A172 (cell line): ENCODE measurements at regions not wholly inside any gene's neighbourhood (a gene's known extent, or its start where the extent isn't known, plus 50 kb on each side); places are given as distances from the start of the nearest gene placed in this dataset.

Source experiments
- DNase-seq: peaks from one replicate; pipeline ENCODE4 v3.0.0-alpha.2; 2015; ENCODE audit warnings: low spot score

DNA sequence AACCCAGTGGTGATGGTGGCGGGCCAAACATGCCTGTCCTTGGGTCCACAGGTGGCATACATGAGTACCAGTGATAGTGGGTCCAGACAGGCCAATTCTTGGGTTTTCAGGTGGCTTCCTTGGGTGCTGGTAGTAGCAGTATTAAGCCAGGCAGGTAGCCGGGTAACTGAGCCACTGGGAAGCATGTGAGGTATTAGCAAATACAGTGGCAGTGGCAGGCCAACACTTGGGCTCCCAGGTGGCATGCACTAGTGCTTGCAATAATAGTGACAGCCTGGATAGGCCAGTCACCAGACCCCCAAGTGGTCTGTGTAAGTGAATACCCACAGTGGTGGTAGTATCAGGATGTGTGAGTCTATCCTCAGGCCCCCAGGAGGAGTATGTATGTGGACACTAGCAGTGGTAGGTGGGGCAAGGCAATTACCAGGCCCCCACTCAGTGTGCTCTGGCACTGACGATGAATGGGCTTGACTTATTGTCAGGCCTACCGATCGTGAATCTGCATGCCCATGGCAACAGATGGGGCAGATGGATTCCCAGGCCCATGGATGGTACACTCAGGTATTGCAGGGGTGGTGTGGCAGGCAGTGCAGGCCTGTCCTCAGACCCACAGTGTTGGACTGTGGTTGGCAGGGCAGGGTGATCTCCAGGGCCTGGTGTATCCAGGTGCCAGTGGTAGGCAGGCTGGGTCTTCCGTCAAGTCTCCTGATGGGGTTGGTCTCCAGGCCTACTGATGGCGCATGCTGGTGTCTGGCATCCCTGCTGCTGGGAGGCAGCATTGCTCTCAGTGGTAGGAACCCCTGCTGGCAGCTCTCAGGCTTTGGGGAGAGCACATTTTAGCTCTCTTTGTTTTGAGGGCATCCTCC lies 840.7 kb downstream of the FAM181B start:
- DNase-seq = no peak

DNA sequence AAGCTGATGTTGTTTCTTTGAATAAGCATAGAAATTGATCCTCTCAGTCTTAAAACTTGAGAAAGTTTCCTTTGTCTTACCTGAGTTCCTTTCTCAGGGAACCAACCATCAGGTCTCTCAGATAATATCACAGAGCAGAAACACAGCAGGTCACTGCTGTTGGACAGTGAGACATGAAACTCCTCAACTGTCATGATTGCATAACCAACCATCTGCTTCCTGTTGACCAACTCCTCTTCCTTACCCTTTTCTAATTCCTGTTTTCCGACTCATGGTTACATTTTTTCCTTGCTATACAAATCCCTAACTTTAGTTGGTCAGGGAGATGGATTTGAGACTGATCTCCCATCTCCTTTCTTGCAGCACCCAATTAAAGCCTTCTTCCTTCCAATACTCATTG lies 845.3 kb downstream of the FAM181B start:
- DNase-seq = no peak

DNA sequence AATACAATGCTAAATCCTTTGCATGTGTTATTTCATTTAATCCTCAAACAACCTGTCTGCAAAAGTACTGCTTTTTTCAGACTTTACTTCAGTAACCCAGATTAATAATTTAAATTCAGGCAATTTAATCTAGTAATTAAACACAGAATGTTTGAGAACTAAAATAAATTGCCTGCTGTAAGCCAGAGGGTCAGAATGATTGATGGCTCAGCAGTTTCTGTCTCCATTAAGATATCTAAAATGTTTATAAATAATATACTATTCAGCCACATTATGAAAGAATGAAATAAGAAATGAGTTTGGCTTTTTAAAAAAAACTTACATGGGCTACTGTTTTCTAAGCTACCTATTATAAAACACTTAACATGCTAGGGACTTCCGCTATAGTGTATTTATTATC lies 846.0 kb downstream of the FAM181B start:
- no peak for DNase-seq

DNA sequence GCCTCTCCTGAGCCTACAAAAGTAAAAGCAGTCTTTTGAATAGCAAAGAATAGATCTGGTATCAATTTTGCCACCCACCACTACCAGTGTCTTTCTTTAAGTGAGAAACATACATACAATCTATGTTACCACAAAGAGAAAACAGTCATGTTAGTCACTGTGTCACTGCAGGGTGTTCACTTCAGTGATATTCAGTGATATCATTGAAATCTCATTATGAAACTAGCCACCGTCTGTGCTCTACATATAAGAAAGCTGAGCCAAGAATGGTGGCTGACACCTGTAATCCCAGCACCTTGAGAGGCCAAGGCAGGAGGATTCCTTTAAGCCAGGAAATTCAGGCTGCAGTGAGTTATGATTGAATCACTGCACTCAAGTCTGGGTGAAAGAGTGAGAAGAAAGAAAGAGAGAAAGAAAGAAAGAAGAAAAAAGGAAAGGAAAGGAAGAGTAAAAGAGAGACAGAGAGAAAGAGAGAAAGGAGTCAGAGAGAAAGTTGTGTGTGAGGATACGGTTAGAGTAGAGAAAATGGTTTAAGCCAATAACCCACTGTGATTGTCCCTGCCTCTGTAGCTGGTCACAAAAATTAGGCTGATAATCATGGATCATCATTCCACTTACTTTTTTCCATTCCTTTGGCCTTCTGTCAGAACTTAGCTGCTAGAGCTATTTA lies 847.1 kb downstream of the FAM181B start:
- DNase-seq = no peak

DNA sequence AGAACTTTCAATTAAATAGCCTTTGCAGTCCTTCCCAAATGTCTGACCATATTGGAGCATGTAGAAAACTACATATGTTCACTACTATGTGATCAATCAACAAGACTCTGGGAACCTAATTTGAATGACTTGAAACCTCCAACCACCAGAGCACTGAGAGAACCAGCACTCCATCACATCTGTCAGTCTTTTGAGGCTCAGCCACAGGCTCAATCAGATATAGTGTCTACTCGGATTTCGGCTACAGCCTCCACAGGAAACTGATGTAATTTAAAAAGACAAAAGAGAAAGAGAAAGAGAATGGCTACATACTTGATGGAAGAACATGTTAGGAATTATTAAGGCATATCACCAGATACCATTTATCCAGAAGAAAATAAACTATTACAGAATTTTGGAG lies 859.0 kb downstream of the FAM181B start:
- no peak for DNase-seq

DNA sequence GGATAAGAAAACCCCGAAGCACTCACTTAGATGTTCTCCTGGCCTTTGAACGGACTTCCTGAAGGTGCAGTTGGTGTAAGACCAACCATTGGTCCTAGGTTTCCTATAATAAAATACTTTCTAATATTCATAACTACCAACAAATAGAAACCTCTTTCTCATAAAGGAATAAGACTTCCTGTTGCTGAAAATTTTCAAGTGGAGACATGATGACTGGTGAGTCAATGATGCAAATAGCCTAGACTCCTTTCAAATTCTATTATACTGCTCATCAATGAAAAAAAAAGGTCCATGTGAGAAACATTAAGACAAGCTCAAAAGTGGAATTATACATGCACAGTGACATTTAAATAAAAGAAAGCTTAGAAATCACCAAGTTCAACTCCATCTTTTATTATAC lies 862.8 kb downstream of the FAM181B start:
- no peak for DNase-seq

DNA sequence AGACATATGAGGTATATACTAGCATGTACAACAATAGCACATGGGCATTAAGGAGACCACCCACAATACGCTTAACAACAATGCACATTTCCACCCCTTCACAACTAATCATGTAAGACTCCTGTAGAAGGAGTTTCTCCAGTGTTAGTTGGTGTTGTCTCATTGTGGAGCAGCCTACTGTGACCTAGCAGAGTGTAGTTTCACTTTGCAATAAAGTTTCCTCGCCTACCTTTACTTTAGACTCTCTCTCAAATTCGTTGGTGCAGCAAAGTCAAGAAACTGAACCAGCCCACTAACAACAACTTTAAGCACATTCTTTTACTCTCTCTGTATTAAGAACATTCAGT lies 863.6 kb downstream of the FAM181B start:
- DNase-seq = no peak

DNA sequence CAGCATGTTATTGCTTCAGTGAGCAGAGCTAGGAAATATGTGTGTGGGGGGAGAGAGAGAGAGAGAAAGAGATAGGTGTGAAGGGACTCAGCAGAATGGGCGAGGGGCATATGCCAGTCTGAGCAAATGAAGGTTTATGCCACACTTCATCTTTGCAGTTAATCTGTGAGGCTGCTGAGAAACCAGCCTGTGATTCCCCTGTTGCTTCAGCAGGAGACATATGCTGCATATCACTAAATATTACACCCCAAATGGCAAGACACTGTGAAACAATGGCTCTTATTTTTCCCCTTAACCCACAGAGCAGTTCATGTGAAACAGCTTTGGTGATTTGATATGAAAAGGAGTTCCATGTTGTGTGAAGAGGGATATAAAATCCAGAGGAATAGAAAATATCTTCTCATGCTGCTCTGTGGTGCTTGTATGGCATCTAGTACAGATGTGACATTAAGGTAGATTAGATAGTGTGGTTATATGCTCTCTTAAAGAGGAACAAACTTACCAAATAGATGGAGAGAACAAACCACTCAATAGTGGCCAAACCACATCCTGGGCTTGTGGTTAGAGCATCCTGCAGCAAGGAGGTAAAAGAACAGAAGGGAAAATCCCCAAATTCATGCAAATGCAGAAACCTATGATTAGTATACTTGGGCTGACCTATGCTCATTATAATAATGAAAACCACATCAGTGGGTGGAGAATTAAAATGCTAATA lies 864.2 kb downstream of the FAM181B start:
- DNase-seq = peak; percentile 60

DNA sequence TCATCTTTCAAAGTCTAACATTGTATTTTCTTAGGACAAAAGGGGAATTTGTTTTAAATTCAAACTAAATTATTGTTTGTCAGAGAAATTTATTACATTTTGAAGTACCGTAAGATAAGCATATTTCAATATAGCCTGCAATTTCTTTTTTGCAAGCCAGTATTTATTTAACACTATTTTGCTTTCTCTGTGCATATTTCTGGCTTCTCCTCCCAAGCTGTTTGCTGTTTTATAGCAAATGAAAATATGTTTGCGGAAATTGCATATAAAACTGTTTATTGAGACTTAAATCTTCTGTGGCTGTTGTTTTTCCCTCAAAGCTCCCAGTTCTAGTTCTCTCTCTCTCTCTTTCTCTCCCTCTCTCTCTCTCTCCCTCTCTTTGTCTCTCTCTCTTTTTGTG lies 866.8 kb downstream of the FAM181B start:
- DNase-seq = no peak

DNA sequence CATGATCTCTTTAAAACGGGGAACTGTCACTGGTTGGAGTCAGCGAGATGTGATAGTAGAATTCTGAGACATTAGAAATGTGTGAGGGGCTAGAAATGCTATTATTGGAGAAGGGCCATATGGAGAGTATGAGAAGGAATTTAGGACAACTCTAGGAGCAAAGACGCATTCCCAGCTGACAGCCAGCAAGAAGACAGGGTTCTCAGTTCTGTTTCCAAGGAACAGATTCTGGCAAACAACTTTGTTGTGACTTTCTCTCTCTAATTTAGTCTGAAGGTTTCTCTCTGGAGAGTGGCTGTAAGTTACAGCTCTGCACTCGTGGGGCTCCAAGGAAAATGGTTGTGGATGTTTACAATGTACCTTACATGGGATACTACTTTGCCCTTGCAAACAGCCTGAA lies 876.3 kb downstream of the FAM181B start:
- no peak for DNase-seq

DNA sequence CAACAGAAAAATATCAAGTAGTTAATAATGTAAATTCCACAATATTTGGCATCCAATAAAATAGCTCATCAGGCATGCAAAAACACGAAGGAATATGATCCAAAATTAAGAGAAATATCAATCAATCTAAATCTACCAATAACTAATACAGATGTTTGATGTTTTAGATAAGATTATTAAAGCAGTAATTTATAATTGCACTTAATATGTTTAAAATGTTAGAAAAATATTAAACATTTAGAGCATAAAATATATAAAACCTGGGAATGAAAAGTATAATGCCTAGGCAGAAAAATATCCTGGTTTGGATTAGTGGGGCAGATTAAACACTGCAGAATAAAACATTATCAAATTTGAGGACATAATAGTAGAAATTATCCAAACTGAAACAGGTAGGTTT lies 879.9 kb downstream of the FAM181B start:
- DNase-seq = no peak

DNA sequence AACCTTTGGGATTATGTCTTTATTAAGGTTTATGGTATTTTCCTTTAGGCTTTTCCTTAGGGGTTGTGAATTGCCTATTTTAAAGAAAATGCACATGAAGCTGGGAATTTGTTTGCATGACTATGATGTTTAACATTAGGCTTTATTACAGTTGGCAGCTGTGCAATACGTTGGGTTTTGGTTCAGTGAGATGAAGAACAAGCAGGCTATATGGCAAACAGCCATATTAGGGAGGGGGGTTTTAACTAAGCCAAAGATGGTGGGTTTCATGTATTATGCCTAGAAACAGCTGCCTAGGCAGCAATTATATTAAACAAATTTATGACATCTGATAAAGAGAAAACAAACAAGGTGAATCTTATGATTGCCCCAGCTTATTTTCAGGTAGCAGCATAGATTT lies 880.8 kb downstream of the FAM181B start:
- DNase-seq = no peak

DNA sequence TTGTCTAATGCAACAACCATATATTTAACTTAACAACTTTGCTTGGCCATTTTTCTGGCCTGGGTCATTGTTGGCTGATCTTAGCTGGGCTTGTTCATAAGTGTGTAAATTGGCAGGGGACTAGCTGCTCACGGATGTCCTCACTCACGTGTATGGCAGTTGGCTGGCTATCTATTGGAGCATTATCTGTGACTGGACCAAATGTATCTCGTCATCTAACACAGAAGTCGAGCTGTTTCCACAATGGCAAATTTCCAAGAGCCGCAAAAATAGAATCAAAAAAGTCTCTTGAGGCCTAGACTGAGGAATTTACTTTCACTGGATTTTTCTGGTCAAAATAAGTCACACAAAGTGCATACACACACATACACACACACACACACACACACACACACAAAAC lies 893.3 kb downstream of the FAM181B start:
- DNase-seq = no peak

DNA sequence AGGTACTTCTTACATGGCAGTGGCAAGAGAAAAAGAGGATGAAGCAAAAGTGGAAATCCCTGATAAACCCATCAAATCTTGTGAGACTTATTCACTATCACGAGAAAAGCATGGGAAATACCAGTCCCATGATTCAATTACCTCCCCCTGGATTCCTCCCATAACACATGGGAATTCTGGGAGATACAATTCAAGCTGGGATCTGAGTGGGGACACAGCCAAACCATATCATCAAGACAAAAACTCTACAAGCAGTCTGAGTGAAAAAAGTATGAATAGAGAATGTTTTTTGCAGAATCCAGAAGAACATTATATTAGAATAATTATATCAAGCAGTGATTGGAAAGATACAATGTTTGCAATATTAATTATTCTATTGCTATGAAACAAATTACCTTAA lies 893.7 kb downstream of the FAM181B start:
- peak; percentile 17 for DNase-seq

DNA sequence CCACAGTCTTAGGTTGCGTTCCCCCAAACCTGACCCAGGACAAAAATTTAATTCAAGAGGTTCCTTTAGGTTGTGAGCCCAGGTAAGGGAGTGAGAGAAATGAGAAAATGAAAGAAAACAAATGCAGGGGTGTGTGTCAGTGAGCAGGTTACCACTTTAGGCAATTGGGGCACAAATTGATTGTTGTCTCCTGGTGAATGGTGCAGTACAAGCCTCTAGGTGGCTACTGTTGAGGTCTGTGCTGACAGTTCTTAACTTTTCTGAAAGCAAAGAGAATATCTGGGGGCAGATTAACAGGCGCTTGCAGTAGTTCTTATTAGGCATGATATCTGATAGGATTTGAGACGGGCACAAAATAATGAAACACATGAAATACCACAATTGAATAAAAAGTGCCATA lies 894.6 kb downstream of the FAM181B start:
- no peak for DNase-seq

DNA sequence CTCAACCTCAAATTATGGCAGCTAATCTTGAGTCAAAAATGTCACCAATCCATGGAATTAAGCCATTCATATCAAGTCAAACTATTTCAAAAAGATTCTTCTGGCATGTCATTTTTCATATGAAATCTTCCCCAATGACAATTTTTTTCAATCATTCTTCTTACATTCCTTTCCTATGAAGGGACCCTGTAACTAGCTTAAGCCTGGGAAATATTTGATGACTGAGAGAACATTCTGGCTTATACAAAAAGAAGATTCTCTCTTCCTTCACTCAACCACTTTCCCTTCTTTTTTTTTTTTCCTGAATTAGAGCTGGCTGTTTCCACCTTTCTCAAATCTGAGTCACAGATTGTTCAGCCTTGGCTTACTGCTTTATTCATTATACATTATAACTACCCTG lies 903.7 kb downstream of the FAM181B start:
- DNase-seq = no peak

DNA sequence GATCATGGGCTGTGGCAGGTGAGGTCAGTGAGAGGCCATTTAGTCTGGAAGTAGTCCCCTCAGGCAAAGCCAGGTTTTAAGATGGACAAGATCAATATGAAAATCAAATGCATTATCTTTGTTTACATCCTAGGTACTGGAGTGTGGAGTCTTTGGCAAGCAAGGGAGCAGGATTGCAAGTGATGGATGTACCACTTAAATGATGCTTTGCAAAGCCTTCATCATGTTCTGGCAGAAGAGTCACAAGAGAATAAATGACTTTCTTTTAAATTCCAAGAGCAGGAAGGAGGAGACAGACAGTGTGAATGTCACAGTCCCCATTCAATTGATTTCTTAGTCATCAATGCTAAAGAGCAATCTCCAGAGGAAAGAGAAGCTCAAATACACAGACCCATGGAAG lies 908.3 kb downstream of the FAM181B start:
- DNase-seq = no peak

DNA sequence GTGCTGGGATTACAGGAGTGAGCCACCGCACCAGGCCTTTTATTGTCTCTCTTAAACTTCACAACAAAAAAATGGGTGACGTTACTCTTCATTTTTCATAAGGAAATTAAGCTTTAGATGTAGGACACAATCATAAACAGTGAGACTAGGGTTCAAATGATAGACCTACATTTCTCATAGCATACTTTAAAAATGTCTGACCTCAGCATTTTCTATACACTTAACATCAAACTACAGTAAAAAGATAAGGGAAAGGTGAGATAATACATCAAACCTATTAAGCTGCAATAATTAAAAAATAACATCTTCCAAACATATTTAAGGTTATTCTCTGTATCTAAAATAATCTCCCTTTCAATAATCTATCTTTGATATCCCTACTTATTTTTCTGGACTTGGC lies 914.2 kb downstream of the FAM181B start:
- DNase-seq = no peak

DNA sequence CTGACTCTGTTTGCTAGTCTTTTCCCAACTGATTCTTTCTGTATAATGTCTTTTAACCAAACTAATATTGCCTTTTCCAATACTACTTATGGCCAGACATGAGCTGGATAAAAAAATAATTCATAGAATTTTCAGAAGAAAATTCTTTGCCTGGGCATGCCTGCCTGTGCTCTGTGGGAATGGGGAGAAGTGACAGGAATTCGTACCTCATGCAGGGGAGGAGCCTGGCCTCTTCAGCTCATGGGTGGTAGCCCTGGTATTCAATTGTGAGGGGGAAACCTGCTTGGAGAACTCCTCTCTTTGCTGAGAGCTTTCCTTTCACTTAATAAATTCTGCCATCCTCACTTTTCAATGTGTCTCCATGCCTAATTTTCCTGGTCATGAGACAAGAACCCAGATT lies 928.8 kb downstream of the FAM181B start:
- no peak for DNase-seq

DNA sequence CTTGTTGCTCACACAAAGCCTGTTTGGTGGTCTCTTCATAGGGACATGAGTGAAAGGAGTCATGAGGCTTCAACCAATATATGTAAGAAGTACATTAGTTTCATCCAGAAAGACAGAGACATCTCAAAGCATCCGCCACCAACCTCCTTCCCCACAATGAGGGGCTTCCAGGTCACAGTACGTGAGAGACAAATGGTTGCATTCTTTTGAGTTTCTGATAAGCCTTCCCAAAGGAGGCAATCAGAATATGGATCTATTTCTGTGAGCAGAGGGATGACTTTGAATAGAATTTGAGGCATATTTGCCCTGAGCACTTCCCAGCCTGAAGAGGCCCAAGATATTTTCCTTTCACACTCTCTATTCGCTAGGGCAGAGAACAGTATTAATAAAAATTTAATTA lies 931.1 kb downstream of the FAM181B start:
- DNase-seq = no peak

DNA sequence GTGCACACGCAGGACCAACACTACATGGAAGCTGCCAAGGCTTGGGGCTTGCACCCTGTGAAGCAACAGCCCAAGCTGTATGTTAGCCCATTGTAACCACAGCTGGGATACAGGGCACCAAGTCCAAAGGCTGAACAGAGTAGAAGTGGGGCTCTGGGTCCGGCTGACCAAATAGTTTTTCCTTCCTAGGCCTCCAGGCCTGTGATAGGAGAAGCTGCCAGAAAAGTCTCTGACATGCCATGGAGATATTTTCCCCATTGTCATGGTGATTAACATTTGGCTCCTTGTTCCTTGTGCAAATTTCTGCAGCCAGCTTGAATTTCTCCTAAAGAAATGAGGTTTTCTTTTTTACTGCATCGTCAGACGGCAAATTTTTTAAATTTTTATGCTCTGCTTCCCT lies 941.2 kb downstream of the FAM181B start:
- DNase-seq = no peak

DNA sequence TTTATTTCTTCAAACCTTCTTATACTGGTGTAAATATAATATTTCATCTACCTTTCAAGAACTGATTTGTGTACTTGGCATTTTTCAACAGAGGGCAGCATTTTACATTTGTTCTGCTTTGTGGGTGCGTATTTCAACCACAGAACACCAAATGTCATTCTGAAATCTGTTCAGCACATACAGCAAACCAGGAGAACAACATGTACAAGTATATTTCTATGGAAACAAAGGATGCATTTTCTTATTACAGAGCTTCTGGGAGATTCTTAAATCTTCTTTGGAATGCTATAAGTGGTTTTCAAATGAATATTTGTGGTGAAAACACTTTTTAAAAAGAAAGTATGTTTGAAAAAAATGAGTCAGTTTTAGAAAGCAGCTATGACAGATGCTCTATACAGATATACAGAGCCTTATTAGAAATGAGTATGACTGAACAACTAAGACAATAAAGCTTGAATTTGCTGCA lies 946.0 kb downstream of the FAM181B start:
- peak; percentile 32 for DNase-seq

DNA sequence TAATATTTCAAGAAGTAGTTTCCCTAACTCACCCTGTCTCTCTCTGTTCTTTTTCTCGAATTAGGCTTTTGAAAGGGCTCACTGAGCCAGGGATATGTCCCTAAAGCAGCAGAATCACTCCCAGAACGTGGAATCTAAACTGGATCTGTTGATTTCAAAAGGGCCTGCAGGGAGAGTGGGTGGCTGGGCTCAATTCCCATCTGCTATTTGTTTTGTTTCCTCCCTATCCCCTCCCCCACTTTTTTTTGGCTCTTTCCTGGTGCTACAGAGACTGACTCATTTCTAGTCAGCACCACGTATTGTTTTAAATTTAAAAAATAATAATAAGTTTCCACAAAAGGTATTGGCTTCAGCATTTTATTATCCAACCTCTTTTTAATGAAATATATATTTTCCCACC lies 961.5 kb downstream of the FAM181B start:
- DNase-seq = peak; percentile 6
